ENCODE measurements at regions not wholly inside any gene's neighbourhood (a gene's known extent, or its start where the extent isn't known, plus 50 kb on each side); places are given as distances from the start of the nearest gene placed in this dataset.

DNA sequence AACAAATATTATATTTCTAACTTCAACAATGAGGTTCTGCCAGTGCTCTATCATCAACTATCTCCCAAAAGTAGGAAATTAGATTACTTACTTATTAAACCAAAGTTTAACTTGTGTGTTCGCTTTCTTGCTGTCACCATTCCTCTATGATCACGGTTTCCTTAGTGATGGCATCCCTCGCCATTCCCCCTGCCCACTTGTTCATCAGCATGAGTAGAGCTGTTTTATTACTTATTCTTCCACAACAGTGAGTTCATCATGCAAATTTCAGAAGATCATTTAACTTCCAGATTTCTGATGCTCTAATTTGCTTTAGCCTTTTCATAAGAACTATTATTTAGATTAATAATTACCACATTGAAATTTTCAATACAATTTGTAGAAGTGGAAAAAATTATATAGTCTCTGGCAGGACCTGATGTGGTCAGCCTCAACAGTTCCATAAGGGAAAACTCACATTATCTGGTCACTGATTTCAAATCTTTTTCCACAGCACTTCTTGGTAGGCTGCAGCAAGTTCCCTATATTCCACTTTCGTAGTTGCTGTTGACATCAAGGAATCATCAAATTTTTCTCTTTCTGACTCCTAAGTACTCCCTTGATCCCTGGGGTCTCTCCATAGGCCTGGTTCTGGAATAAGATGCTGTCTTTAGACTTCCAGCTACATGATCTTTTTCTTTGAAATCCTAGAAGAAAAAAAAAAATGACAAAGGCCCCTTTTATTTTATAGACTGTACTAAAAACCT is 174.6 kb downstream of the RASSF9 start:
- TF ChIP-seq, protein P1, sequence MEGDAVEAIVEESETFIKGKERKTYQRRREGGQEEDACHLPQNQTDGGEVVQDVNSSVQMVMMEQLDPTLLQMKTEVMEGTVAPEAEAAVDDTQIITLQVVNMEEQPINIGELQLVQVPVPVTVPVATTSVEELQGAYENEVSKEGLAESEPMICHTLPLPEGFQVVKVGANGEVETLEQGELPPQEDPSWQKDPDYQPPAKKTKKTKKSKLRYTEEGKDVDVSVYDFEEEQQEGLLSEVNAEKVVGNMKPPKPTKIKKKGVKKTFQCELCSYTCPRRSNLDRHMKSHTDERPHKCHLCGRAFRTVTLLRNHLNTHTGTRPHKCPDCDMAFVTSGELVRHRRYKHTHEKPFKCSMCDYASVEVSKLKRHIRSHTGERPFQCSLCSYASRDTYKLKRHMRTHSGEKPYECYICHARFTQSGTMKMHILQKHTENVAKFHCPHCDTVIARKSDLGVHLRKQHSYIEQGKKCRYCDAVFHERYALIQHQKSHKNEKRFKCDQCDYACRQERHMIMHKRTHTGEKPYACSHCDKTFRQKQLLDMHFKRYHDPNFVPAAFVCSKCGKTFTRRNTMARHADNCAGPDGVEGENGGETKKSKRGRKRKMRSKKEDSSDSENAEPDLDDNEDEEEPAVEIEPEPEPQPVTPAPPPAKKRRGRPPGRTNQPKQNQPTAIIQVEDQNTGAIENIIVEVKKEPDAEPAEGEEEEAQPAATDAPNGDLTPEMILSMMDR (conservative IDR thresholded peaks at IDR 0.05; ENCODE audit: low read length), result no peak
- TF ChIP-seq EZH2phosphoT487 (IDR thresholded peaks at IDR 0.05; ENCODE audit: borderline replicate concordance), result no peak

Measured in Loucy (cell line).